ENCODE measurements at regions not wholly inside any gene's neighbourhood (a gene's known extent, or its start where the extent isn't known, plus 50 kb on each side); places are given as distances from the start of the nearest gene placed in this dataset.

- DNase-seq = no peak
These were observed 602.9 kb upstream of the ARID1B start for GRCh38 chr6:156174031-156174890.

- no peak for DNase-seq
These were observed 607.8 kb upstream of the ARID1B start for GRCh38 chr6:156169371-156169770.

DNA sequence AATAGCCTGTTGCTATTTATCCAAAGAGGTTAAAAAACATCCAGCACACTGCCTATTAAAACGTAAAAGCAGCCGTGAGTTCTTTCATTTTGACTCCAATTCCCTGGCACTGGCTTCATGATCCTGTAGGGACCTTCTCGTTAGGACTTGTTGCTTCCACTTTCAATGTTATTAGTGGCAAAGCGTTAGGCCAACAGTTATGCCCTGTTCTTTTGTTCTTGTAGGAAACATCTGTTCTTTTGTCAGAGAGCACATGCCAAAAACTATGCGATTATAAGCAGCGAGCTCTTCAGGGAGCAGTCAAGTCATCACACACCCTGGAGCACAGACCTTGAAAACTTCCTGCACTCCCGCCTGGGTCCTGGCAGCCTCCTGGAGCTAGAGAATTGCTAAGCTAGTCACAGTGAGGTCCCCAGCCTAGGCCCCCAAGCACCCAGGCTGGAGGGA lies 609.5 kb upstream of the ARID1B start:
- no peak for DNase-seq

DNA sequence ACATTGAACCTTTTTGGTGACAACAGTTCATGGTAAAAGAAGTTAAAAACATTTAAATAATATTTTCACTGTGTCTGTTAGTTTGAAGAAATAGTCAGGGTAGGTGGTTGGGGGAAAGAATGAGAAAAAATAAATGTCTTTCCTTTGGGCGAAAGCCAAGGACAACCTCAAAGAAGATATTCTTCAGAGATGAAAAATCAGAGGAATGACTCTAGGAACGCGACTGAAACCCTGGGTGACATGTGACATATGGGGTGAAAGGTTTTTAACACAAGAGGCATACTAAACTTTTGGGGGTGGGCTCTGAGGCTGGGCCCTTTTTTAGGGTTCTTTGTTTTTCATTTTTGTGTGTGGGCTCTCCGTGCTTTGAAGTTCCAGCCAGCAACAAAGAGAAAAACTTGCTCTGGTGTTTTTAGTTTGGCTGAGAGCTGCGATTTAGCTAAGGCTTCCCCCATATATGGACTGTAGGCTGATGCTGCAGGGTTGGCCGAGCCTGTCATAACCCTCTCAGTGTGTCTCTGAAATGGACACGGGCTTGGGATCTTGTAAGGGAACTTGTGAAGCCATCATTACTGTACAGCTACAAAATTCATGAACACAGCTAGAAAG lies 610.1 kb upstream of the ARID1B start:
- DNase-seq = no peak

DNA sequence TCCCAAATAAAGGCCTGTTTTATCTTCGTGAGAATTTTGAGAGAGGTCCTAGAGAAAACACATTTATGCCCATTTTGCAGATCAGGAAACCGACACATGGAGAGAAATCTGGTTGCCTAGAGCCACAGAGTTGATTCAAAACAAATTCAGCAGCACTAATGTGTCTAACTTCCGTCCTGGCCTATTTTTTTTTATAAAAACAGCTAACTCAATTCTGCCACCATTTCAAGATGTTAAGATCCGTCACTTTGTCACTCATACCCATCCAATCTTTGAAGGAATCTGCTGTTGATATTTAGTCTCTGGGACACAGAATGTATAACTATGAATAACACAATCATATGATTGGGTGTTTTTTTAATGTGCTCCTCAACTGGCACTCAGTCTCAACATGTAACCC lies 611.1 kb upstream of the ARID1B start:
- no peak for DNase-seq

- no peak for DNase-seq
These were observed 612.3 kb upstream of the ARID1B start for GRCh38 chr6:156164701-156165452.

GRCh38 chr6:156163311-156163710 lies 613.9 kb upstream of the ARID1B start:
- no peak for DNase-seq

DNA sequence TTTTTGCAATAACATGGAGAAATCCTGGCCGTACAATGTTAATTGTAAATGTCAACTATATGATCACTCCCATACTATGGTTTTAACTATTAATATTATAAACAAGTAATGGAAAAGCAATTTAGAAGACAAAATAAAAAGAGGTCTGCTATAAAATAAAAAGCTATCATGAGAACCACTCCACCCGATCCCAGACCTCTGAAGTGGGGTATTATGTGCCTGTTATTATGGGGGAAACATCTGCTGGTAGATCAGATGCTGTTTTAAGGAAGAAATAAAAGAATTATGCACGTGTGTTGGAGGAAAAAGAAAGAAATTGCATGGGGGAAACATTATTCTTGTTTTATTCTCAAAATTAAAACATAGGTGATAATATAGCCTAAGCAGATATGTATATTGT lies 615.7 kb upstream of the ARID1B start:
- DNase-seq = no peak

- DNase-seq = no peak
These were observed 616.4 kb upstream of the ARID1B start for GRCh38 chr6:156160795-156161165.

DNA sequence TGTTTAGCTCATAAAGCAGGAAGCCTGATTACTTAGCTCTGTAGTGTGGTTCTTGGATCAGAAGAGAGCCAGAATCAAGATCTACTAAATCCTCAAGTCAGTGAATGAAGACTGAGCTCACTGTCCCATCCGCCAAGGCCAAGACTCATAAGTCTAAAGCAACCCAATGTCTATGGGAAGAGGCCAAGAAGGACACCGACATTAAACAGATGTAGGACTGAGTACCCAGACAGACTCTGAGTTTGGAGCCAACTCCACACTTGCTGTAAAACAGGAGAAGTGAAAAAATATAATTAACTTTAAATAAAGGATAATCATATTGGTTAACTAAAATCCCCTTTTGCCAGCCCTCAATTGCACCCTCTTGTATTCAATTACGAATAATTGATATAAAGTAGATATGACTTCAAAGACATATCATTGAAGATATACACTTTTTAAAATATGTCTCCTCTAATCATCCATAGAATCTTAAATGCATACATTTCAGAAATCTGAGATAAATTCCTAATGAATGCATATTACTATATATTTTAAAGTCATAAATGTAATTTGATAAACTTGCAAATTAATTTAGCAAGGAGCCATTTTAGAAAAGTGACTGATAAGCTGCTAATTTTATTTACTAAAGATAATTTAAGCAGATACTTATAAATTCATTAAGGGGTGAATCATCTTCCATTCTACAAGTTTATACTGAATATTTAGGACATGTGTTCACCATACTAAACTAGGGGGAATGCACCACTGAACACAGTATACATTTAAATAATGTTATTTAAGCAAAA lies 617.0 kb upstream of the ARID1B start:
- DNase-seq = no peak

- no peak for DNase-seq
These were observed 622.3 kb upstream of the ARID1B start for GRCh38 chr6:156154896-156155295.

GRCh38 chr6:156150391-156150790 lies 626.8 kb upstream of the ARID1B start:
- DNase-seq = no peak

DNA sequence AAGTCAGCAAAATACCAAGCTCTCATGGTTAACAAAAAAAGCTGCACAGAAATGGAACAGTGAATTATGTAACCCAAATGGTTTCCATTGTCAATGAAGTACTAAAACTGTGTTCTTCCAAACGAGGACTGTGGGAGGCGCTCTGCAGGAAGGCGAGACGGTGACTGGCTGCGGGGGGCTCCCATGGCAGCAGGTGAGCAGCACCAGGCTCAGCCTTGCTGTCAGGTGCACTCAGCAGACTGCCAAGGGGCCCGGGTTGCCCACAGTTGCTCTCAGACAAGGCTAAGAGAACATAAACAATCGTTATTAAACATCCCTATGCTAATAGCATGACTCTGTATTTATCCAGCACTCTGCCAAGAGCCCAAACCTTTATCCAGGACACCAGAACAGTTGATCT lies 630.3 kb upstream of the ARID1B start:
- no peak for DNase-seq

- no peak for DNase-seq
These were observed 645.8 kb upstream of the ARID1B start for GRCh38 chr6:156131221-156131903.

GRCh38 chr6:156126535-156126934 lies 650.6 kb upstream of the ARID1B start:
- DNase-seq = no peak

GRCh38 chr6:156125844-156126243 lies 651.3 kb upstream of the ARID1B start:
- DNase-seq = no peak

DNA sequence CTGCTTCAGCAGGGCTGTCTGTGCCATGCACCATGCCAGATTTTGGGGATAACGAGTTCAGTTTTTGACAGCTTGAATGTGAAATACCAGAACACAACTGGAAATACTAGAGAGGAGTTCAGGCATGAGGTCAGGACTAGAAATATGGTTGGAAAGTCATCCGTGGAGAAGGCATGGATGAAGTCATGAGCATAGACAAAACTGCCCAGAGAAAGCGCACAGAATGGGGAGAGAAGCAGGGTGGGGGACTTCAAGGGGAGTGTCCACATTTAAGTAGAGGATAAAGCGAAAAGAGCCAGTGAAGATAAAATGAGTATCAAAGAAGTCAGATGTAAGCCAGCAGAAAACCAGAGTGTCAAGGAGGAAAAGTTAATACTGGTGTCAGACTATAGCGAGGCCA lies 653.4 kb upstream of the ARID1B start:
- DNase-seq = no peak

GRCh38 chr6:156121973-156122372 lies 655.2 kb upstream of the ARID1B start:
- no peak for DNase-seq

- DNase-seq = no peak
These were observed 658.9 kb upstream of the NOX3 start for GRCh38 chr6:156114541-156114940.

DNA sequence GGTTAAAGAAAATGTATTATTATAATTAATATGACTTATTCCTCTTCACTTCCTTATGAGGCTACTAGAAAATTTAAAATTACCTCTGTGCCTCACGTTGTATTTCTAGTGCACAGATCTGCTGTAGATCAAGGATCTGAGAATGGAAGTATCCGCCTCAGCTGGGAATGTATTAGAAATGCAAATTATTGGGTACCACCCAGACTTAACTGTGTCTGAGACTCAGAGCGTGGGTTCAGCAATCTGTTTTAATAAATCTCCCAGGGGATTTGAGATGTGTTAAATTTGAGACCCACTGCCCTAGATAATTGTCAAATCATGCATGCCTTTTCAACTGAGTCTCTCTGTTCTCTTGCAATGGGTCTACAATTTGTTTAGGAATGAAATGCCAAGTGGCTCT lies 658.0 kb upstream of the NOX3 start:
- DNase-seq = no peak

DNA sequence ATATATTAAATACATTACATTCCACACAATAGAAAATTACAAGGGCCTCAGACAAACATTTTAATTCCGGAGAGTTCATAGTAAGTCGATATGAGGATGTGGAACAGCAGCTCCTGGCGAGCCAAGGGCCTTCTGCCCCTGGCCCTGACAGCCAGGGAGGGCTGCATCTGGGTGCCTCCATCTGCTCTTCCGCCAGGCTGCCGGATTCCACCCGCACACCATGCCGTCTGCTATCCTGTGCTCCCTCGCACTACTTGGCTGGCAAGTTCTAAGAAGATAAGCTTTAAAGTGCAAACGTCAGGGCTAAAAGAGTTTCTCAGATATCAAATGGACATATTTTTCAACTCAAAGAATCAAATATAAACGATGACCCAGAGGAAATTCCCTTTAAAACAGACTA lies 656.3 kb upstream of the NOX3 start:
- no peak for DNase-seq

- no peak for DNase-seq
These were observed 654.6 kb upstream of the NOX3 start for GRCh38 chr6:156110249-156110648.

All from activated CD8-positive, alpha-beta memory T cell treated with anti-CD3 and anti-CD28 coated beads, Interleukin-2, amount 50 U/mL, for 48 hours (primary cell).